Upper lobe of left lung (tissue), 6 donors: ENCODE measurements at regions not wholly inside any gene's neighbourhood (a gene's known extent, or its start where the extent isn't known, plus 50 kb on each side); places are given as distances from the start of the nearest gene placed in this dataset.

Experiments used
- ATAC-seq, 2 donors: fragments of 200-7000 bp; cut with Tn5 transposase; one replicate each; pipeline ENCODE4 v1.9.1; 2022; ENCODE audit warnings: mild to moderate bottlenecking in 2 of 2, moderate library complexity in 2 of 2; ENCODE audit not compliant: low FRiP score in 2 of 2
- DNase-seq, 2 donors: peaks; one replicate each; pipeline ENCODE4 v3.0.0-alpha.2; 2019 to 2020
- H3K27ac ChIP-seq, 4 donors: fragments of 200-600 bp; sonication (generic); one replicate each; pipeline ENCODE4 v1.5.1; 2016 to 2019
- H3K27me3 ChIP-seq, 4 donors: fragments of 200-600 bp; sonication (generic); one replicate each; pipeline ENCODE4 v1.5.1; 2017 to 2019
- H3K36me3 ChIP-seq, 4 donors: fragments of 200-600 bp; sonication (generic); one replicate each; pipeline ENCODE4 v1.5.1; 2016 to 2019
- H3K4me1 ChIP-seq, 4 donors: fragments of 200-600 bp; sonication (generic); one replicate each; pipeline ENCODE4 v1.5.1; 2018 to 2019
- H3K4me3 ChIP-seq, 4 donors: fragments of 200-600 bp; sonication (generic); one replicate each; pipeline ENCODE4 v1.5.1; 2017 to 2019; ENCODE audit warnings: mild to moderate bottlenecking in 2 of 4, moderate library complexity in 1 of 4
- H3K9me3 ChIP-seq, 4 donors: fragments of 200-600 bp; sonication (generic); one replicate each; pipeline ENCODE4 v1.5.1; 2018 to 2019
- EP300 ChIP-seq, 4 donors: sonication (generic); formaldehyde crosslinking; IDR thresholded peaks; one replicate each; pipeline ENCODE4 v1.5.1; 2017; ENCODE audit warnings: antibody characterized with exemption in 4 of 4, control low read depth in 2 of 4
- POLR2A ChIP-seq, 4 donors: fragments of 450-650 bp; IDR thresholded peaks; one replicate each; pipeline ENCODE4 v1.5.1; 2016 to 2017; ENCODE audit warnings: antibody characterized with exemption in 4 of 4, mild to moderate bottlenecking in 2 of 4
- POLR2AphosphoS5 ChIP-seq, 2 donors: sonication (generic); formaldehyde crosslinking; IDR thresholded peaks; one replicate each; pipeline ENCODE4 v1.5.1; 2017; ENCODE audit warnings: antibody characterized with exemption in 2 of 2
- WGBS, 2 donors: methylation state at CpG; one replicate each; pipeline ENCODE4 v1.1.5; 2017 to 2018; 5-methylcytosine and 5-hydroxymethylcytosine counted together
- TF ChIP-seq, protein P1 (sequence below), 6 experiments: fragments of 450-650 bp in 4 of 6; fragments of 200-600 bp in 2 of 6; sonication (generic) in 2 of 6; IDR thresholded peaks; one replicate each; pipeline ENCODE4 v1.5.1; 2016 to 2019; ENCODE audit warnings: antibody characterized with exemption in 6 of 6
- donor health status: DM: no; HTN: no; CAD: no; lungs with moderate emphysema.
- donor health status: DM: no; HTN: yes; CAD: no; lungs with severe emphysema.

DNA sequence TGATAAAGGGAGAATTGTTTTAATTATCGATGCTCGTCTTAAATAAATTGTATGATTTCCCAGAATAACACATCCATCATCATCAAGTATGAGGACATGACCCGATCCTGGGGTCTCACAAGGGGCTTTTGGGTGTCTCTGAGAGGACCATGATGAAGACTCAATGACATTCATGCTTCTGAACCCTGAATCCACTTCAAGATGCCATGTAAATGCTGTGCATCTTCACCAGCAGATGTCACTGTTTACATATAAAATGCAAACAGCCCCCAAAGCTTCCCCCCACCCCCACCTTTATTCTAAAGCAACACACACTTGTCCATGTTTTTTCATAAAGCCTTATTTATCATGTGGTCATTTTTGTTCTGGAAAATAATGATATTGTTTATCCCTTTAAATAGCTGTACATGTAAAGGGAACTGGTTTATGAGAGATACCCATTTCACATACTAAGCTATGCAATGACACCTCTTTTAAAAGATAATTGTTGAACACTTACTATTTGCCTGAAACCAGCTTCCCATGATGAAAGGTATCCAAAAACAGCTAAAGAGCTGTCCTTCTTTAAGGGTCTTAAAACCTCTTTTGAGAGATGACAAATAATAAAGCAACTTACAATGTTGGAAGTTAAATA is 69.7 kb upstream of the UBE3A start:
- no peaks in the 10 kb centered on the region for H3K4me1 ChIP-seq
- no peaks in the 10 kb centered on the region for H3K36me3 ChIP-seq
- ATAC-seq (peak in 1 of 2 donors; percentile 49), DNase-seq (no peak)
- H3K27me3 ChIP-seq = no peaks in the 10 kb centered on the region
- 50 to 62% methylated on average over 3 of the region's 3 CpGs for WGBS, 2 donors
- TF ChIP-seq, protein P1, sequence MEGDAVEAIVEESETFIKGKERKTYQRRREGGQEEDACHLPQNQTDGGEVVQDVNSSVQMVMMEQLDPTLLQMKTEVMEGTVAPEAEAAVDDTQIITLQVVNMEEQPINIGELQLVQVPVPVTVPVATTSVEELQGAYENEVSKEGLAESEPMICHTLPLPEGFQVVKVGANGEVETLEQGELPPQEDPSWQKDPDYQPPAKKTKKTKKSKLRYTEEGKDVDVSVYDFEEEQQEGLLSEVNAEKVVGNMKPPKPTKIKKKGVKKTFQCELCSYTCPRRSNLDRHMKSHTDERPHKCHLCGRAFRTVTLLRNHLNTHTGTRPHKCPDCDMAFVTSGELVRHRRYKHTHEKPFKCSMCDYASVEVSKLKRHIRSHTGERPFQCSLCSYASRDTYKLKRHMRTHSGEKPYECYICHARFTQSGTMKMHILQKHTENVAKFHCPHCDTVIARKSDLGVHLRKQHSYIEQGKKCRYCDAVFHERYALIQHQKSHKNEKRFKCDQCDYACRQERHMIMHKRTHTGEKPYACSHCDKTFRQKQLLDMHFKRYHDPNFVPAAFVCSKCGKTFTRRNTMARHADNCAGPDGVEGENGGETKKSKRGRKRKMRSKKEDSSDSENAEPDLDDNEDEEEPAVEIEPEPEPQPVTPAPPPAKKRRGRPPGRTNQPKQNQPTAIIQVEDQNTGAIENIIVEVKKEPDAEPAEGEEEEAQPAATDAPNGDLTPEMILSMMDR (IDR thresholded peaks at IDR 0.05) = peak in 5 of 6 experiments; percentile 13 to 57 (median 40)
- TF ChIP-seq POLR2AphosphoS5 (IDR thresholded peaks at IDR 0.05) = no peak
- no peak for TF ChIP-seq POLR2A (IDR thresholded peaks at IDR 0.05)
- H3K9me3 ChIP-seq = no peaks in the 10 kb centered on the region
- H3K4me3 ChIP-seq = no peak overlapping the region
- H3K27ac ChIP-seq = no peak overlapping the region

DNA sequence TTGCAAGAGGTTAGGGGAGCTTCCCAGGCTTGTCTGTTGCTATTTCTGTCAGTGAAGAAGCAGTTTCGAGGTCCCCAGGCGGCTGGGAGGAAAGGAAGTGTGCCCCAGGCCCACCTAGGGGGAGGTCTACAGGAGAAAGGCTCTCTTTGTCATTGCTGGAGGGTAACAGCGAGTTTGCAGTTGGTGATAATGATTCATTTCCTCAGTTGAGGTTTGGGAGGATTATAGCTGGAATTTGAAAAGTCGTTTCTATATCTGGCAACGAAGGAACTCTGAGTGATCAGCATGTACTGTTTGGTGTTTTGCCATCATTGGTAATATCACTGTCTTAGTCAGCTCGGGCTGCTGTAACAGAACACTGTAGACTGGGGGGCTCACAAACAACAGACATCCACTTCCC is 65.5 kb upstream of the UBE3A start:
- H3K4me1 ChIP-seq = peaks cover 0 to 3% (median 0%) of the 10 kb centered on the region in 4 donors
- H3K27me3 ChIP-seq = no peaks in the 10 kb centered on the region
- TF ChIP-seq POLR2A (IDR thresholded peaks at IDR 0.05) (no peak), POLR2AphosphoS5 (IDR thresholded peaks at IDR 0.05) (no peak)
- TF ChIP-seq, protein P1 (IDR thresholded peaks at IDR 0.05) = no peak
- DNase-seq (no peak), ATAC-seq (no peak)
- no peaks in the 10 kb centered on the region for H3K36me3 ChIP-seq
- no peaks in the 10 kb centered on the region for H3K9me3 ChIP-seq
- 50 to 54% methylated on average over 5 to 6 of the region's 6 CpGs for WGBS, 2 donors
- H3K4me3 ChIP-seq = no peak overlapping the region
- H3K27ac ChIP-seq = no peak overlapping the region

DNA sequence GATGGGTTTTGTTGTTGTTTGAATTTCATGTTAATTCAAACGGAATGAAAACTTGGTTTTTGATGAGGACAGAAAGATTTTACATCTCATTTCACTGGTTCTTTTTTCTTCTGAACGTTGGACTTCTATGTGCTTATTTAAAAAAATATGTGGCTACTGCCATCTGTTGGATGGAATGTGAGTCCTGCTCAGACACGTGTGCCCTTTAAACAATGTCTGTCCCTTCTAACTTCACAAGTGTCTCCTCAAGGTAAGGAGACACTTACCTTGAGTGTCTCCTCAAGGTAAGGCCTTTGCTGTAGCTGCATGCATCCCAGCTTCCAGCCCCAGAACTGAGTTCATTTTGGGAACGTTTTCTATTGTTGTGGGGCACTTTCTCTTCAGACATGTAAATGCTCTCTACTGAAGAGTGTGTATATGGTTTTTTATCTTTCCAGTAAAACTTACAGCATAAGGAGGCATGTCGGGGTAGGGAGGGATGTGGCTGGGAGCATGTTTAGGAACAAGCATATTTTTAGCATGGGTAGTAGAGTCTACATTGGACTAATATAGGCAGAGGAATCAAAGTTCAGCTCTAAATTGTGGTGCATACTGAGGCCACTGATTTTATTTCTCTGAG is 63.1 kb upstream of the UBE3A start:
- no peaks in the 10 kb centered on the region for H3K36me3 ChIP-seq
- H3K4me3 ChIP-seq = no peak overlapping the region
- no peaks in the 10 kb centered on the region for H3K9me3 ChIP-seq
- 21 to 25% methylated on average over 5 of the region's 5 CpGs for WGBS, 2 donors
- peak in 1 of 2 donors; percentile 31 for DNase-seq
- peak; percentile 60 to 81 for ATAC-seq
- no peaks in the 10 kb centered on the region for H3K27me3 ChIP-seq
- H3K27ac ChIP-seq = no peak overlapping the region
- H3K4me1 ChIP-seq = peaks cover 0 to 3% (median 0%) of the 10 kb centered on the region in 4 donors
- TF ChIP-seq EP300 (IDR thresholded peaks at IDR 0.05) (no peak), POLR2A (IDR thresholded peaks at IDR 0.05) (no peak), POLR2AphosphoS5 (IDR thresholded peaks at IDR 0.05) (no peak)
- TF ChIP-seq, protein P1 (IDR thresholded peaks at IDR 0.05) = peak; percentile 27 to 79 (median 56)

DNA sequence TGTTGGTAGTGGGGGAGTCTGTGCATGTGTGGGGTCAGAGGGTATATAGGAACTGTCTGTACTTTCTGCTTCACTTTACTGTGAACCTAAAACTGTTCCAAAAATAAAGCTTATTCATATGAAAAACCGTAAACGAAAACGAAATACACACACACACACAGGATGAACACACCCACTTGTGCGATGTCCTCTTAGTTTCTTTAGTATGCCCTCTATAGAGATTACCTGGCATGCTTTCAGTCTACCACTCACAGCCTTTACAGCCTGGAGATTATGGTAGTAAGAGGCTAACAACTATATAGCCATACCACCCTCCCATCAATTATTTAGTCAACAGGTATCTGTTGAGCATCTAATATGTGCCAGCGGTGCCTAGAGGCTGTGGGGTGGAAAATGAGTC is 60.0 kb upstream of the UBE3A start:
- Histone ChIP-seq H3K4me3 (no peak overlapping the region), H3K36me3 (no peaks in the 10 kb centered on the region), H3K9me3 (no peaks in the 10 kb centered on the region), H3K27me3 (no peaks in the 10 kb centered on the region), H3K27ac (no peak overlapping the region), H3K4me1 (peaks cover 0 to 3% (median 0%) of the 10 kb centered on the region in 4 donors)
- ATAC-seq (no peak), DNase-seq (no peak)
- TF ChIP-seq POLR2A (IDR thresholded peaks at IDR 0.05) = no peak
- TF ChIP-seq EP300 (IDR thresholded peaks at IDR 0.05) = no peak
- TF ChIP-seq, protein P1 (IDR thresholded peaks at IDR 0.05) = no peak
- TF ChIP-seq POLR2AphosphoS5 (IDR thresholded peaks at IDR 0.05) = no peak
- 86 to 96% methylated on average over 5 of the region's 5 CpGs for WGBS, 2 donors

DNA sequence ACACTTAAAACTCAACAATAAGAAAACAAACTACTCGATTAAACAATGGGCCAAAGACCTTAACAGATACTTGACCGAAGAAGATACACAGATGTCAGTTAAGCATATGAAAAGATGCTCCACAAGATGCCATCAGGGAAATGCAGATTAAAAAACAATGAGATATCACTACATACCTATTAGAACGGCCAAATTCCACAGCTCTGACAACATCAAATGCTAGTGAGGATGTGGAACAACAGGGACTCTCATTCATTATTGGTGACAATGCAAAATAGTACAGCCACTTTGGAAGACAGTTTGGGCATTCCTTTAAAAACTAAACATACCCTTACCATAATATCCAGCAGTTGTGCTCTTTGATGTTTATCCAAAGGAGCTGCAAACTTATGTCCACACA is 59.1 kb upstream of the UBE3A start:
- 80 to 83% methylated on average over 3 of the region's 3 CpGs for WGBS, 2 donors
- Histone ChIP-seq H3K27me3 (no peaks in the 10 kb centered on the region), H3K9me3 (no peaks in the 10 kb centered on the region), H3K36me3 (no peaks in the 10 kb centered on the region), H3K4me3 (no peak overlapping the region), H3K4me1 (peaks cover 0 to 3% (median 0%) of the 10 kb centered on the region in 4 donors), H3K27ac (no peak overlapping the region)
- ATAC-seq = no peak
- DNase-seq = no peak
- TF ChIP-seq, protein P1 (IDR thresholded peaks at IDR 0.05) = no peak
- TF ChIP-seq POLR2AphosphoS5 (IDR thresholded peaks at IDR 0.05) (no peak), POLR2A (IDR thresholded peaks at IDR 0.05) (no peak), EP300 (IDR thresholded peaks at IDR 0.05) (no peak)
